Large intestine (tissue), 3 donors: ENCODE measurements at regions not wholly inside any gene's neighbourhood (a gene's known extent, or its start where the extent isn't known, plus 50 kb on each side); places are given as distances from the start of the nearest gene placed in this dataset.
A peak's percentile ranks its signal among the peaks of the same experiment; 100 is the strongest.

ENCODE experiments used
- DNase-seq, 2 donors: peaks; one replicate each; pipeline versions ENCODE4 v3.0.0 to v3.0.0-alpha.2; 2013
- H3K27ac ChIP-seq: one replicate; pipeline ENCODE4 v1.5.1; 2013; ENCODE audit warnings: low read length
- H3K27me3 ChIP-seq: 2 replicates; pipeline ENCODE4 v1.6.1; 2013; ENCODE audit warnings: low read length; ENCODE audit not compliant: control insufficient read depth, insufficient read depth
- H3K36me3 ChIP-seq: 2 replicates; pipeline ENCODE4 v1.6.1; 2013; ENCODE audit warnings: low read length; ENCODE audit not compliant: control insufficient read depth, insufficient read depth
- H3K4me1 ChIP-seq: one replicate; pipeline ENCODE4 v1.6.1; 2013; ENCODE audit warnings: low read length; ENCODE audit not compliant: control insufficient read depth, insufficient read depth
- H3K4me3 ChIP-seq: one replicate; pipeline ENCODE4 v1.5.1; 2013; ENCODE audit warnings: low read length
- H3K9me3 ChIP-seq: one replicate; pipeline ENCODE4 v1.6.1; 2013; ENCODE audit warnings: mild to moderate bottlenecking, low read depth, low read length, moderate library complexity; ENCODE audit not compliant: control insufficient read depth
- WGBS: methylation state at CpG from one replicate; pipeline ENCODE4 v1.1.5; 2013; ENCODE audit warnings: low lambda C conversion rate; ENCODE audit not compliant: insufficient coverage; 5-methylcytosine and 5-hydroxymethylcytosine counted together

DNA sequence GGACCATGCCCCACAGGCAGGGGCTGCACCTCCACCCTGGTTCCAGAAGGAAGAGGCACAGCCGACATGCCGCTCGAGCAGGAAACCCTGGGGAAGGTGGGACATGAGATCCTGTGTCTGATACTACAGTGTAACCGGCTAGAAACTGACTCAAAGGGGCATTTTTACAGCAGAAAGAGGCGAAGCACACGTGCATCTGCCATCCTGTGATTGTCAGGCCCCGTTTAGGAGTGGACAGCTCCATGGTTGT is 62.7 kb downstream of the SIK1 start:
- Histone ChIP-seq H3K36me3 (no peaks in the 10 kb centered on the region), H3K9me3 (peaks cover 3% of the 10 kb centered on the region), H3K27me3 (no peaks in the 10 kb centered on the region), H3K4me3 (no peak overlapping the region), H3K4me1 (peaks cover 7% of the 10 kb centered on the region), H3K27ac (no peak overlapping the region)
- WGBS = no CpG with 5 or more reads among the region's 7 CpGs
- DNase-seq = no peak

DNA sequence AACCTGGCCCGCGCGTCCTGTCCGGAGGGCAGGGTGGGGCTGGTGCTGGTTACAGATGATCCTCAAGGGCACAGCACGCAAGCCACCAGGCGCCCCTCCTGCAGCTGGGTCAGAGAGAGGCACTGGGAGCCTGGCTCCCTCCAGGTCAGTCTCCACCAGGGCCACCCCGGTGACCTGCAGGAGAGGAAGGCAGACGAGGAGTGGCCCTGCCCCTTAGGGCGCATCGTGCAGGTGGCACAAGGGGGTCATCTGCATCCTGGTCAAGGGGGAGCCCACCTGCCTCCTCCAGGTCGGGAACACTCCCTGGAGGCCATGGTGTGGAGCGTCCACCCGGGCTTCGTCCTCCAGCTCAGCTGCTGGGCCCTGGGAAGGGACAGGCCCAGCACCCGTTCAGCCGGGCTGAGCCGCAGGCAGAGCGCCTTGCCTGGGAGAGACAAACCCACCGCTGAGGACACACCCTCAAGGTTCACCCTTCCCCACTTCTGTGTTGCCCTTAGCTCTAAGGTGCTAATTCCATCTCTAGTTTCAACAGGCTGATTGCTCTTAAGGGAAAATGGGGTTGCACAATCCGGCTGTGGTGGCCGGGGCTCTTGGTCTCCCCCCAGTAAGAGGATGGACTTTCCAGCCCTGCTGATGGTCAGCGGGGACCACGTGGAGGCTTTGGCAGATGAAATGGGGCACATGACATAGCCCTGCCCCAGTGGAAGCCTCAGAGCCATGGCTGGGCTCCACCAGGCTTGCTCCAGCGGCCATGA is 63.2 kb downstream of the SIK1 start:
- DNase-seq = no peak
- peaks cover 3% of the 10 kb centered on the region for H3K9me3 ChIP-seq
- H3K4me1 ChIP-seq = peaks cover 7% of the 10 kb centered on the region
- no peak overlapping the region for H3K4me3 ChIP-seq
- no CpG with 5 or more reads among the region's 24 CpGs for WGBS
- no peaks in the 10 kb centered on the region for H3K36me3 ChIP-seq
- H3K27ac ChIP-seq = no peak overlapping the region
- no peaks in the 10 kb centered on the region for H3K27me3 ChIP-seq

DNA sequence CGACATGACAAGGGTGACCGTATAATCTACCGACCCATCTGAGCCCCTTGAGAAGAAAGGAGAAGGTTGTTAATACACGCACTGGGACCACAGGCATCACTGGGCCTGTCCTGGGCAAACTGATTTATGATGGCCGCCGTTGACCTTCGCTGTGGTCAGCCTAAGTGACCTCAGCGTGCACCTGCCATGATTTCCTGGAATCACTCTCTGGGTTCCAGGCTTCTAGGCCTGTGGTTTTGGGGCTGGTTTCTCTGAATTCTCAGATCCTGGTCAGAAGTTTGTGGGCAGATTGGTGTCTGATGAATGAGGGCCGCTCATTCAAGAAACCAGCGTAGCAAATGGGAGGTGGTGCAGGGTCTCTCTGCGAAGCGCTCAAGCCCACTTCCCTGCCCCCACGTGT is 64.0 kb downstream of the SIK1 start:
- H3K27me3 ChIP-seq = no peaks in the 10 kb centered on the region
- DNase-seq = no peak
- H3K4me1 ChIP-seq = peaks cover 7% of the 10 kb centered on the region
- WGBS = no CpG with 5 or more reads among the region's 13 CpGs
- no peak overlapping the region for H3K4me3 ChIP-seq
- no peaks in the 10 kb centered on the region for H3K36me3 ChIP-seq
- H3K9me3 ChIP-seq = peaks cover 3% of the 10 kb centered on the region
- no peak overlapping the region for H3K27ac ChIP-seq

DNA sequence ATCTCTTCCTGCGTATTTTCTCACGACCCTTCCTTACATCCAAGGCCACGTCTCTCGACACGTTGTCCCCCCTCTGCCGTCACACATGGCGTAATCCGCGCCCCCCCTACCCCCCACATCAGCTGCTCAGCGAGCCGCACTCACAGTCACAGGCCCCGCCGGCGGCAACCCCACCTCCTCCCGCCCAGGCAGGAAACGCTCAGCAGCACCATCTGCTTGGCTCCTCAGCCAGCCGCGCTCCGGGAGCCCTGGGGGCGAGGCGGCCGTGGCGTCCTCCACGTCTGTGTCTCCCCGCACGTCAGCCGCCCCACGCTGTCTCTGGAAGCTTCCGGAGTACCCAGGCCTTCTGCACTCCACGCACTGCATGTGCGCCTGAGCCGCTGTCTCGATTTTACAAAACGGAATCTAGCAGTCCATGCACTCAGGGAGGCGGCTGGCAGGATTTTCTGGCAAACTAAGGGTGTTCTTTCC is 64.6 kb downstream of the SIK1 start:
- WGBS = no CpG with 5 or more reads among the region's 35 CpGs
- Histone ChIP-seq H3K27ac (peak overlapping the region; percentile 67), H3K27me3 (no peaks in the 10 kb centered on the region), H3K4me3 (no peak overlapping the region), H3K9me3 (peaks cover 3% of the 10 kb centered on the region), H3K4me1 (peaks cover 7% of the 10 kb centered on the region), H3K36me3 (no peaks in the 10 kb centered on the region)
- DNase-seq = peak; percentile 65 to 70

DNA sequence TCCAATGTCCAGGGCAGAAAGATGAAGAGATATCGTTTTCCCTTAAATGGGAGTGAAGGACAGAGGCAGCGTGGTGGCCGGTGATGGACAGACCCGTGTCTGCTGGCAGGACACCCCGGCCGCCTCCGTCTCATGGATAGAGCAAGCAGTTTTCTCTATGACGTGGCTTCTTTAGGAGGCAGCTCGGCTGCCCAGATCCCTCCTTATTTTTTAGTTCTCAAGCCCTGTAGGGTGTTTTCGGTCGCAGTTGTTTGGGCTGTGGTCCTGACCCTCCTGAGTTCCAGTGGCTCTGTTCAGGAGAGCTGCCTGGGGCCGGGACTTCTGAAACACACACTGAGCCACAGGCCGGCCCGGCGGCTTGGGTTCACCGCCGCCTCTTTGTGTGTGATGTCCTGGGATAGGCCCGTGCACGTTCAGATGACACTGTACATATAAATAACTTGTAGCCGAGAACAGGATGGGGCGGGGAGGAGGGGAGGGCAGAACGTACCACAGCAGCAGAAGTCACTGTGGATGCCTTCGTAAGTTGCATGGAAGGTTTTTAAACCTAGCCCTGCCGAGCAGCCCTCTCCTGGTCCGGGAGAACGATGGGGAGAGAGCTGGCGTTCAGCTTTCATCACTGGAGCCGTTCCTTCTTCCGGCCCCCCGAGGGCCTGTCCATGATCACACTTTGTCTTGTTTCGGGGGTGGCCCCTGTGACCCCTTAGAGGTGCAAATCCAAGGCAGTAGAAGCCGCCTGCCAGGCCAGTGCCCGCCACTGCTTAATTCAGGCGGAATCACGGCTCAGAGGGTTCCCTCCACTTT is 65.2 kb downstream of the SIK1 start:
- H3K27ac ChIP-seq = peak overlapping the region; percentile 67
- no peaks in the 10 kb centered on the region for H3K36me3 ChIP-seq
- no peak overlapping the region for H3K4me3 ChIP-seq
- no CpG with 5 or more reads among the region's 35 CpGs for WGBS
- H3K27me3 ChIP-seq = no peaks in the 10 kb centered on the region
- peaks cover 3% of the 10 kb centered on the region for H3K9me3 ChIP-seq
- peaks cover 7% of the 10 kb centered on the region for H3K4me1 ChIP-seq
- DNase-seq = no peak

DNA sequence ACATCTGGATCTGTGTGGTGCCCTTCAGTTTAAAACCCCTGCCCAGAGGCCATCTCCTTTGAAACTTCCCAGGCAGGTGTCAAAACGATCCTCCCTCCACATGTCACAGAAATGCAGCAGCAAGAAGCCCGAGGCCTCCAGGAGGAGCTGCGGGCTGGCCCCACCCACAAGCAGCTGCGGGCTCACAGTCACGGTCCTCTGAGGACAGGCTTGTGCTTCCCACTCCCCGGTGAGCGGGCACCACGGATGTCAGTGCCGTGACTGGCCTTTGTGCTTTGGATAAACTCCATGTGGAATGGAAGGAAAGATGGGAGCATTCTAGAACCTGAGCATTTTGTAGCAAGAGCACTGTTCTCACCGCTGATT is 65.8 kb downstream of the SIK1 start:
- H3K36me3 ChIP-seq = no peaks in the 10 kb centered on the region
- peaks cover 7% of the 10 kb centered on the region for H3K4me1 ChIP-seq
- H3K9me3 ChIP-seq = peaks cover 3% of the 10 kb centered on the region
- no peak for DNase-seq
- no CpG with 5 or more reads among the region's 10 CpGs for WGBS
- H3K27me3 ChIP-seq = no peaks in the 10 kb centered on the region
- H3K4me3 ChIP-seq = no peak overlapping the region
- H3K27ac ChIP-seq = peak overlapping the region; percentile 67

DNA sequence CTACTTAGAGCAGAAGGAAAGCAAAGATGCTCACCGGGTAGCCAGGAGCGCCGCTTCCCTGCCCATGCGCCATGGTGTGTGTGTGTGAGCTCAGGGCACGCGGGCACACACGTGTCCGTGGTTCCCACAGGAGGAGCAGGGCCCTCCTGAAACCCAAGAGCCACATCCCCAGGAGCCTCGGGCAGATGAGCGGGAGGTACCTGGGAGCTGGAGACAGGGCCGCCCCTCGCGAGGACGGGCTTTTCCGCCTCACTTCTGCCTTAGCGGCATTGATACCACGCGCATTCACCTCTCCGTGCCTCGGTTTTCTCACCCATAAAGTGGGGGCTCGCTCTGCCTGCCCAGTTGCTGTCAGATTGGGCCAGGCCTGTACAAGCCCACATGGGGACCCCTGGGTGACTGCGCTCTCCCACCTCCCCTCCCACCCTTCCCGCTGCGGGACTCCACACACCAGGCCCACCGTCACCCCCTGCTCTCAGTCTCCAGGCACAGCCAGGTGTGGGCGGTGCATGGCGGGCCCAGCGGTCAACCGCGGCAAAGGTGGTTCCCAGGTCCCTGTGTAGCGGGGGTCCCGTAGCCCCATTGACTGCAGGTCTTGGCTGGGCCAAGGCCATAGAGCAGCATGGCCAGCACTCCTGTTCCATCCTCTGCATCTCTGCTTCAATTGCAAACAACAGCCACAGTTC is 66.3 kb downstream of the SIK1 start:
- no peak overlapping the region for H3K4me3 ChIP-seq
- H3K4me1 ChIP-seq = peaks cover 7% of the 10 kb centered on the region
- H3K9me3 ChIP-seq = peaks cover 3% of the 10 kb centered on the region
- no CpG with 5 or more reads among the region's 32 CpGs for WGBS
- no peaks in the 10 kb centered on the region for H3K27me3 ChIP-seq
- peak overlapping the region; percentile 67 for H3K27ac ChIP-seq
- H3K36me3 ChIP-seq = no peaks in the 10 kb centered on the region
- no peak for DNase-seq

DNA sequence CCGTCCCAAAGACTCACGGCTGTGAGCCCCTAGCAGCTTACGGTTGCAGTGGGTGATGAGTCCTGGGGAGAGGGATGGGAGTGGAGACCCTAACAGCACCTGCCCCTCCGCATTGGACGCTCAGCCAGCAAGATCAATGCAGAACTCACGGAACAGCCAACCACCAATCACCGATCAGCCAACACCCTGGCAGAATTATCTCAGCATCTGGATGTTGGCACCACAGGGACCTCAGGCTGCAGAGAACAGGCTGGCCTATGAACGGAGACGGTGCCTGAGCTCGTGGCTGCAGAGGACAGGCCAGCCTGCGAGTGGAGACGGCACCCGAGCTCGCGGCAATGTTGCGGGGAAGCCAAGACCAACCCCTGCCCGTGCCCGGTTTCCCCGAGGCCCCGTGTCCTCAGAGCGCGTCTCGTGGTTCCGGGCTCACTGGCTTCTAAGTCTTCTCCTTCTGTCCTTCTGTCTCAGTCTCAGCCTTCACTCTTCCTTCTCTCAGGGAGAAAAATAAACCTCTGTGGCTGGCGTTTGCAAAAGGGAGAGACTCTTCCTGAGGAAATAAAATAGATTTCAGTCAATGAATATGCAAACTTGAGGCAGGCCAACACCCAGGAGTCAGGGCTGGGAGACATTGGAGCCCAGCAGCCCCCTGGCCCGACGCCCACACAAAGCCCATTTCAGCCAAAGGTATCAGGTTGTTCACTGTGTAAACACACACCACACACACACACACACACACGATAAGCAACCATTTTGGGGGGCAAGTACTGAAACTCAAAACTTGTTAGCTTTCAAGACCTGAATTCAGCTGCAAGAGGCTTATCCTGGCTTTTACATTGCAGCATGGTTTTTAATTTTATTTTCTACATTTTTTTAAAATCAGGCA is 67.8 kb downstream of the SIK1 start:
- no peaks in the 10 kb centered on the region for H3K36me3 ChIP-seq
- H3K4me3 ChIP-seq = no peak overlapping the region
- H3K27ac ChIP-seq = no peak overlapping the region
- no peaks in the 10 kb centered on the region for H3K4me1 ChIP-seq
- DNase-seq = no peak
- peaks cover 3% of the 10 kb centered on the region for H3K9me3 ChIP-seq
- no peaks in the 10 kb centered on the region for H3K27me3 ChIP-seq
- WGBS = 97% methylated on average over 7 of the region's 28 CpGs

DNA sequence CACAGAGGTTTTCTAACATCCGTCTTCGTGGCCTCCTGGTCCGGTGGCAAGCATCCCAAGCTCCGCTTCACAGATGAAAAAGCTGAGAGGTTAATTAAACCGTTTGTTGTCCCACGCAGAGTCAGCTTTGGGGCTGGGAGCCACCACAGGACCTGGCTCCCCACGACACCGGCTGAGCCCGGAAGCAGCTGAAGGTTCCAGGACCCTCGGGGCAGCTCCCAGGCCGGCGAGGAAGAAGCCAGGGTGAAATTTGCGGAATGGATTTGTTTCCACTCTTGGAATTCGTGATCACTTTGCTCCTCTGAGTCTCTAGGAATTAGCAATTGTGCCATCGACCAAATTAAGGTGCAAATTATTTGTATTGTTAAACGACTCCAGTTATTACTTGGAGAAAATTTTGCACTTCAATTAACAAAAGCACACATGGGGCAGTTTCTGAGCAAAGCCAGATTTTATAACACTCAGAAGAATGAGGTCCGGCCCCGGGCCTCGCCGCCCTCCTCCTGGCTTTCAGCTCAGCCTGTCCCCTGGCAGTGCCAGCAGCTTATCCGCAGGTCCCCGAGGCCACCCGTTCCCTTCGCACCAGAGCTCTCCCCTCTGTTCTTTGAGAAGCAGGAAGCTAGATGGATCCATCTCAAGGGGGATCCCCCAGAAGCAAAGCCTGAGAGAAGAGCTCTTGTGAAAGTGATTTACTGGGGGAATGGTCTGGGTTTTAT is 69.1 kb downstream of the SIK1 start:
- Histone ChIP-seq H3K9me3 (peaks cover 3% of the 10 kb centered on the region), H3K4me3 (no peak overlapping the region), H3K27me3 (no peaks in the 10 kb centered on the region), H3K36me3 (no peaks in the 10 kb centered on the region), H3K4me1 (no peaks in the 10 kb centered on the region), H3K27ac (no peak overlapping the region)
- DNase-seq = no peak
- WGBS = 0% methylated on average over 1 of the region's 24 CpGs
